SK-N-SH (cell line): ENCODE measurements at regions not wholly inside any gene's neighbourhood (a gene's known extent, or its start where the extent isn't known, plus 50 kb on each side); places are given as distances from the start of the nearest gene placed in this dataset.

ENCODE experiments used
- CTCF ChIA-PET: fragments of 300-600, 350-600 bp; formaldehyde crosslinking; extraction: SDS; loops from one replicate; lab custom pipeline; 2021; lab: Yijun Ruan, JAX
- POLR2A ChIA-PET: fragments of 350-600 bp; sonication (Branson Sonifier 250); formaldehyde crosslinking; extraction: SDS; loops from one replicate; lab custom pipeline; 2020; ENCODE audit warnings: antibody characterized with exemption, inconsistent platforms; lab: Yijun Ruan, JAX
- DNase-seq: peaks from one replicate; pipeline ENCODE4 v3.0.0; 2012
- H2AFZ ChIP-seq: fragments of 200-600 bp; sonication (generic); 2 replicates; pipeline ENCODE4 v1.8.1; 2016; ENCODE audit warnings: antibody characterized with exemption, mild to moderate bottlenecking, low read depth
- H3F3A ChIP-seq: fragments of 200-600 bp; sonication (generic); replicated peaks from 2 replicates; pipeline ENCODE3; 2016; ENCODE audit warnings: antibody characterized with exemption, mild to moderate bottlenecking; ENCODE audit not compliant: insufficient read depth
- H3K27ac ChIP-seq, 2 experiments: fragments of 200-500 bp in 1 of 2; fragments of 200-600 bp in 1 of 2; sonication (Bioruptor generic) in 1 of 2; sonication (generic), shearing (Covaris generic) in 1 of 2; 2 replicates each; pipeline versions ENCODE4 v1.5.1 to v1.6.1; 2014 to 2016; ENCODE audit warnings: low read depth in 2 of 2, inconsistent platforms in 1 of 2, low read length in 1 of 2, mild to moderate bottlenecking in 1 of 2, mixed read lengths in 1 of 2
- H3K27me3 ChIP-seq: fragments of 200-600 bp; sonication (generic), shearing (Covaris generic); 2 replicates; pipeline ENCODE4 v1.6.1; 2016; ENCODE audit warnings: mixed run types; ENCODE audit not compliant: insufficient read depth
- H3K36me3 ChIP-seq, 2 experiments: fragments of 200-500 bp in 1 of 2; fragments of 200-600 bp in 1 of 2; sonication (Bioruptor generic) in 1 of 2; sonication (generic) in 1 of 2; replicated peaks in 1 of 2; 2 replicates each; pipeline versions ENCODE3 to v1.5.1; 2014 to 2016; ENCODE audit warnings: low read length in 1 of 2, mild to moderate bottlenecking in 1 of 2; ENCODE audit not compliant: insufficient read depth in 2 of 2, control insufficient read depth in 1 of 2
- H3K4me1 ChIP-seq, 2 experiments: fragments of 200-500 bp in 1 of 2; fragments of 200-600 bp in 1 of 2; sonication (Bioruptor generic) in 1 of 2; sonication (generic), shearing (Covaris generic) in 1 of 2; 2 replicates each; pipeline versions ENCODE4 v1.5.1 to v1.6.1; 2014 to 2016; ENCODE audit warnings: low read depth in 1 of 2, low read length in 1 of 2, mixed run types in 1 of 2; ENCODE audit not compliant: insufficient read depth in 2 of 2, control insufficient read depth in 1 of 2
- H3K4me2 ChIP-seq: fragments of 200-600 bp; sonication (generic), shearing (Covaris generic); 2 replicates; pipeline ENCODE4 v1.6.1; 2017; ENCODE audit warnings: mixed run types
- H3K4me3 ChIP-seq, 2 experiments: fragments of 200-500 bp in 1 of 2; fragments of 200-600 bp in 1 of 2; sonication (Bioruptor generic) in 1 of 2; sonication (generic), shearing (Covaris generic) in 1 of 2; 2 replicates each; pipeline versions ENCODE4 v1.5.1 to v1.8.1; 2014 to 2016; ENCODE audit warnings: low read depth in 2 of 2, inconsistent platforms in 1 of 2, low read length in 1 of 2, mild to moderate bottlenecking in 1 of 2, mixed read lengths in 1 of 2, moderate library complexity in 1 of 2
- H3K79me2 ChIP-seq: fragments of 200-600 bp; sonication (generic); 2 replicates; pipeline ENCODE4 v1.8.1; 2017; ENCODE audit warnings: mild to moderate bottlenecking; ENCODE audit not compliant: insufficient read depth
- H3K9ac ChIP-seq: fragments of 200-600 bp; sonication (generic); 2 replicates; pipeline ENCODE4 v1.6.1; 2017; ENCODE audit warnings: mixed run types
- H3K9me2 ChIP-seq: fragments of 200-600 bp; sonication (generic); 2 replicates; pipeline ENCODE4 v1.6.1; 2017; ENCODE audit warnings: mixed run types
- H3K9me3 ChIP-seq: fragments of 200-600 bp; sonication (generic); 2 replicates; pipeline ENCODE4 v1.6.1; 2017; ENCODE audit warnings: mixed run types, mild to moderate bottlenecking, moderate library complexity
- H4K20me1 ChIP-seq: fragments of 200-600 bp; sonication (generic); 2 replicates; pipeline ENCODE4 v1.6.1; 2017; ENCODE audit warnings: mild to moderate bottlenecking, mixed run types; ENCODE audit not compliant: insufficient read depth
- ELF1 ChIP-seq: IDR thresholded peaks from 2 replicates; pipeline ENCODE4 v1.4.0; 2012
- GABPA ChIP-seq: IDR thresholded peaks from 2 replicates; pipeline ENCODE4 v1.4.0; 2012; ENCODE audit warnings: low read depth, mild to moderate bottlenecking
- MAX ChIP-seq: IDR thresholded peaks from 2 replicates; pipeline ENCODE4 v1.4.0; 2012; ENCODE audit warnings: low read depth
- MEF2A ChIP-seq: IDR thresholded peaks from 2 replicates; pipeline ENCODE4 v1.4.0; 2012; ENCODE audit warnings: low read depth, borderline replicate concordance
- PBX3 ChIP-seq: IDR thresholded peaks from 2 replicates; pipeline ENCODE4; 2012
- RAD21 ChIP-seq: IDR thresholded peaks from 2 replicates; pipeline ENCODE4 v1.6.1; 2012; ENCODE audit warnings: mild to moderate bottlenecking, low read length
- REST ChIP-seq: IDR thresholded peaks from 2 replicates; pipeline ENCODE4 v1.6.1; 2012; ENCODE audit warnings: mild to moderate bottlenecking, low read depth, low read length, moderate library complexity
- SIN3A ChIP-seq: IDR thresholded peaks from 2 replicates; pipeline ENCODE4 v1.6.1; 2012; ENCODE audit warnings: low read depth, mild to moderate bottlenecking, low read length, moderate library complexity, borderline replicate concordance
- USF2 ChIP-seq: fragments of 150-350 bp; IDR thresholded peaks from 2 replicates; pipeline ENCODE4 v1.6.1; 2017; ENCODE audit warnings: antibody characterized with exemption, low read length, low read depth, borderline replicate concordance
- WGBS: methylation state at CpG from one replicate; pipeline ENCODE4 v1.1.6; 2017; ENCODE audit warnings: low lambda C conversion rate; 5-methylcytosine and 5-hydroxymethylcytosine counted together

GRCh38 chr3:98957681-98958080 lies 56.2 kb upstream of the DCBLD2 start:
- CTCF ChIA-PET, result no interaction called here
- peaks cover 9% of the 10 kb centered on the region; the same call in 1 of the 2 replicates for H3K79me2 ChIP-seq

More at GRCh38 chr3:98957681-98958080, 56.2 kb upstream of the DCBLD2 start:
- Histone ChIP-seq H2AFZ (no peak overlapping the region), H3K4me3 (no peak overlapping the region), H3K4me2 (no peak overlapping the region), H4K20me1 (no peaks in the 10 kb centered on the region), H3K27ac (no peak overlapping the region), H3K9me2 (no peaks in the 10 kb centered on the region), H3K36me3 (no peaks in the 10 kb centered on the region), H3K4me1 (peaks cover under 1 to 24% of the 10 kb centered on the region in 2 experiments), H3K9ac (no peak overlapping the region), H3F3A (peaks cover 25% of the 10 kb centered on the region), H3K27me3 (no peaks in the 10 kb centered on the region), H3K9me3 (no peaks in the 10 kb centered on the region)
- no peak for TF ChIP-seq MAX
- TF ChIP-seq MEF2A, result no peak
- no peak for TF ChIP-seq PBX3
- no peak for TF ChIP-seq ELF1
- no peak for TF ChIP-seq USF2
- no peak for TF ChIP-seq SIN3A
- TF ChIP-seq GABPA, result no peak
- TF ChIP-seq RAD21, result no peak
- TF ChIP-seq REST, result no peak
- POLR2A ChIA-PET, result no interaction called here
- no peak for DNase-seq
- 96% methylated on average over 2 of the region's 2 CpGs for WGBS
